ENCODE measurements at regions not wholly inside any gene's neighbourhood (a gene's known extent, or its start where the extent isn't known, plus 50 kb on each side); places are given as distances from the start of the nearest gene placed in this dataset.

DNA sequence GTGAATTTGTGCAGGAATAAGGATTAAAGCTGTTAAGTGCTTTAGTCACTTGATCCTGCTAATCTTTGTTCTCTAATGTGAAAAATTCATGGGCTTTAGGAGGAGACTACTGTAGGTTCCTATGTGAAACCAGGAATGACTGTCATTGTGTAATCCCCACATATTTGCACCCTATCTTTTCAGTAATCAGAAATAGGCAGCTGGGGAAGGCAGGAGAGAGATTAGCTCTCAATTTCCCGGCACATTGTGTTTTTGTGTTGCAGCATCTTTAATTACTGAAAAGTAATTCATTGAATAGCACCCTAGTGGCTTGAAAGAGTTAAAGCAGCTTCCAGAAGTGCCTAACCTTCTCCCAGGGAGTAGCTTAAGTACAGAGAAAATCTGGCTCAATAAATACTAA, 282.9 kb downstream of the OLFM4 start:
- 28 to 32% (median 31%) methylated on average over 1 of the region's 1 CpG for WGBS, 3 donors
- H3K4me1 ChIP-seq, result no peaks in the 10 kb centered on the region
- no peaks in the 10 kb centered on the region for H3K9me3 ChIP-seq
- H3K27ac ChIP-seq, result no peak overlapping the region
- no peak overlapping the region for H3K4me3 ChIP-seq
- DNase-seq (no peak), ATAC-seq (no peak)
- peaks cover 0 to 2% (median 0%) of the 10 kb centered on the region in 3 donors for H3K27me3 ChIP-seq (ENCODE audit: insufficient read depth in 3 of 3, low read length in 2 of 3)
- intact Hi-C loops (cut with DNase I), result no loop called here
- no peak for TF ChIP-seq CTCF (IDR thresholded peaks at IDR 0.05)
- no peaks in the 10 kb centered on the region for H3K36me3 ChIP-seq (ENCODE audit: insufficient read depth in 1 of 2, low read depth in 1 of 2)

DNA sequence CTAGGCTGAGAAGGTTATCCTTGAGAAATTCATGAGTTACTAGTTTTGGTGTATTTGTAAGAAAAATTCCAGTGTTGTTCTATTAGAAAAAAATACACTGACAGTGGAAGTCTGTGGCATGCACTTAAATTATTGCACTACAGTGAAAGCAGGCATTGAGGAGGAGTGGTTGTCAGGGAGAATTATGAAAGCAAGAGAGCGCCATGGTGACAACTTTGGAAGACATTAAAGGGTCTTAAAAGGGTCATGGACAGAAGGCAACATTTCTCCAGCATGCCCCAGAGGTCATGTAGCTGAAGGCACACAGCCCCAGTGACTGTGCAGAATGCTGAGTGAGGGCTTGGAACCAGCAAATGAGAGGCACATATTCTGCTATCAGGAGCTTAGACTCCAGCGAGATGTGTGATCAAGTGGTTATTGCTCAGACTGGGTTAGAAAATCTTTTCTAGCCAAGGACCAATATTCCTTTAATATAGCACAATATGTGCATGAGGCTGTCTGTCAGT, 292.7 kb downstream of the OLFM4 start:
- ATAC-seq (no peak), DNase-seq (no peak)
- Histone ChIP-seq H3K4me1 (no peaks in the 10 kb centered on the region), H3K4me3 (no peak overlapping the region), H3K27me3 (ENCODE audit: insufficient read depth in 3 of 3, low read length in 2 of 3) (no peaks in the 10 kb centered on the region), H3K36me3 (ENCODE audit: insufficient read depth in 1 of 2, low read depth in 1 of 2) (no peaks in the 10 kb centered on the region), H3K9me3 (no peaks in the 10 kb centered on the region), H3K27ac (no peak overlapping the region)
- no peak for TF ChIP-seq CTCF (IDR thresholded peaks at IDR 0.05)
- WGBS, 3 donors, result 55 to 56% (median 56%) methylated on average over 2 of the region's 2 CpGs
- intact Hi-C loops (cut with DNase I), result no loop called here

DNA sequence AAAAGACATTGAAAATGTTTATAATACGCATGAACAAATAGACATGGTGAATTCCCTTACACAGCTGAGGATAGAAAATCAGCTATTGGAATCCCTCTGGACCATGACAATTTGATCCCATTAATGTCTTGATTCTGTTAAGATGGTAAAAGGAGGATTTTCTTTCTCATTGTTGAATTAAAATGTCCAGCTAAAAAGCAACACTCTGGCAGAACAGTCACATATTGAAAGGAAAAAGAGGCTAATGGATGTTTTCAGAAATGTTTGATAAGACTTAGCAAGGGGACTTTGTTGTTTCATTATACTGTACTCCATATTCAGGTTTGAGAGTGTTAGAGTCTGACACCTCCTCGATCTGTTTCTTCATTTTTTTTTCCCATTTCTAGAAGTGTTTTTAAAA, 296.0 kb downstream of the OLFM4 start:
- Histone ChIP-seq H3K4me1 (no peaks in the 10 kb centered on the region), H3K9me3 (no peaks in the 10 kb centered on the region), H3K36me3 (ENCODE audit: insufficient read depth in 1 of 2, low read depth in 1 of 2) (no peaks in the 10 kb centered on the region), H3K4me3 (no peak overlapping the region), H3K27me3 (ENCODE audit: insufficient read depth in 3 of 3, low read length in 2 of 3) (no peaks in the 10 kb centered on the region), H3K27ac (no peak overlapping the region)
- no peak for DNase-seq
- no peak for ATAC-seq
- intact Hi-C loops (cut with DNase I), result no loop called here
- WGBS, 3 donors, result 44 to 52% (median 50%) methylated on average over 2 of the region's 2 CpGs
- no peak for TF ChIP-seq CTCF (IDR thresholded peaks at IDR 0.05)

DNA sequence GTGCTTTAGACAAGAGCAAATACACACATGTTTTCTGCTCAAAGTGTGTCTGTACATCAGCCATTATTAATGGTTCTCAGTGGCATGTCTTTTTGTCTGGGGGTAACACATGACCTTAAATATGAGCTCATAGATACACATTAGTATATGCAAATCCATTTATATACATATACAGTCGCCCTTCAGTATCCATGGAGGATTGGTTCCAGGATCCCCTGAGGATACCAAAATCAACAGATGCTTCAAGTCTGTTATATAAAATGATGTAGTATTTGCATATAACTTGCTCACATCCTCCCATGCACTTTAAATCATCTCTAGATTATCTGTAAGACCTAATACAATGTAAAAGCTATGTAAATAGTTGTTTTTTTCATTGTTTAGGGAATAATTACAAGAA, 298.1 kb downstream of the OLFM4 start:
- no peaks in the 10 kb centered on the region for H3K9me3 ChIP-seq
- intact Hi-C loops (cut with DNase I), result no loop called here

More for the DNA sequence above, 298.1 kb downstream of the OLFM4 start:
- Histone ChIP-seq H3K27me3 (ENCODE audit: insufficient read depth in 3 of 3, low read length in 2 of 3) (no peaks in the 10 kb centered on the region), H3K27ac (no peak overlapping the region), H3K36me3 (ENCODE audit: insufficient read depth in 1 of 2, low read depth in 1 of 2) (no peaks in the 10 kb centered on the region), H3K4me1 (no peaks in the 10 kb centered on the region), H3K4me3 (no peak overlapping the region)
- ATAC-seq (no peak), DNase-seq (no peak)
- TF ChIP-seq CTCF (IDR thresholded peaks at IDR 0.05), result no peak
- 52 to 60% (median 53%) methylated on average over 1 of the region's 1 CpG for WGBS, 3 donors

Measured in psoas muscle (tissue), 7 donors.